ENCODE measurements at regions not wholly inside any gene's neighbourhood (a gene's known extent, or its start where the extent isn't known, plus 50 kb on each side); places are given as distances from the start of the nearest gene placed in this dataset.

DNA sequence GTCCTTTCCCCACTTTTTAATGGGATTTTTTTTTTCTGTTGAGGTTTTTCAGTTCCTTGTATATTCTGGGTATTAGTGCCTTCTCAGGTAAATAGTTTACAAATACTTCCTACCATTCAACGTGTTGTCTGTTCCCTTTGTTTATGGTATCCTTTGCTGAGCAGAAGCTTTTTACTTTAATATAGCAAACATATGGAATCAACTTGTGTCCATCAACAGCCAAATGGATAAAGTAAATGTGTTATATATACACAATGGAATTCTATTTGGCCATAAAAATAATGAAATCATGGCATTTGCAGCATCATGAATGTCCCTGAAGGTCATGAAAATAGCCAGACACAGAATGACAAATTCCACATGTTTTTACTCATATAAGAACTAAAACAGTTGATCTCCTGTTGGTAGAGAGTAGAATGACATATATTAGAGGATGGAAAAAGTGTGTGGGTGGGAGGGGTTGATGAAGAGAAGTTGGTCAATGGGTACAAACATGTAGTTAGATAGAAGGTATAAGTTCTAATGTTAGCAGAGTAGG, 500.8 kb downstream of the SLITRK6 start:
- no peak for DNase-seq (ENCODE audit: low read depth in 2 of 2)

DNA sequence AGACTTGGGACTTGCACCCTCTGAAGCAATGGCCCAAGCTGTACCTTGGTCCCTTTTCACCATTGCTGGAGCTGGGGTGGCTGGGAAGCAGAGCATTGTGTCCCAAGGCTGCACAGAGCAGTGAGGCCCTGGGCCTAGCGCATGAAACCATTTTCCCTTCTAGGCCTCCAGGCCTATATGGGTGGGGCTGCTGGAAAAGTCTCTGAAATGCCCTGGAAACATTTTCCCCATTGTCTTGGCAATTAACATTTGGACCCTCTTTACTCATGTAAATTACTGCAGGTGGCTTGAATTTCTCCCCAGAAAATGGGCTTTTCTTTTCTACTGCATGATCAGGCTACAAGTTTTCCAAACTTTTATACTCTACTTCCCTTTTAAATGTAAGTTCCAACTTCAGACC, 510.5 kb downstream of the SLITRK6 start:
- no peak for DNase-seq (ENCODE audit: low read depth in 2 of 2)

DNA sequence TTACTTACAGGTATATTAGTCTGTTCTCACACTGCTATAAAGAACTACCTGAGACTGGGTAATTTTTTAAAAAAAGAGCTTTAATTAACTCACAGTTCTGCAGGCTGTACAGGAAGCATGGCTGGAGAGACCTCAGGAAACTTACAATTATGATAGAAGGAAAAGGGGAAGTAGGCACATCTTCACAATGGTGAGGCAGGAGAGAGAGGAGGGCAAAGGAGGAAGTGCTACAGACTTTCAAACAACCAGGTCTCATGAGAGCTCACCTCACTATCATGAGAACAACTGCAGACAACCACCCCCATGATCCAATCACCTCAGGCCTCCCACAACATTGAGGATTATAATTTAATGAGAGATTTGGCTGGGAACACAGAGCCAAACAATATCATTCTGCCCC, 511.7 kb downstream of the SLITRK6 start:
- no peak for DNase-seq (ENCODE audit: low read depth in 2 of 2)

DNA sequence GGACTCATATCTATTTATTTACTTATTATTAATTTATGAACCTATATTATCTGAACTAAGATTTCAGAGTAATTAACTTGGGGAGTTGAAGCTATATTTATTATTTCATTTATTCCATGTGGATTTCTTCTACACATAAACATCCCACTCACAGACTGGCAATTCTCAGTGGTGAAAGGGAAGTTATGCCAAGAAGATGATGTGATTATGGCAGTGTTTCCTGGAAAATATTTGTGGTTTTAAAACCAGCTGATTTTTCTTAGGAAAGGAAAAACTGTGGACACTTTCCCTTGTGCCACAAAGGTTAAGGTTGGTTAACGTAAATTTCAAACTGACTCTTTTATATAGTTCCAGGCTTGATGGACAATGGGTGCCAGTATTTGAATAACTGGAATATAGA, 513.1 kb downstream of the SLITRK6 start:
- DNase-seq (ENCODE audit: low read depth in 2 of 2) = no peak

DNA sequence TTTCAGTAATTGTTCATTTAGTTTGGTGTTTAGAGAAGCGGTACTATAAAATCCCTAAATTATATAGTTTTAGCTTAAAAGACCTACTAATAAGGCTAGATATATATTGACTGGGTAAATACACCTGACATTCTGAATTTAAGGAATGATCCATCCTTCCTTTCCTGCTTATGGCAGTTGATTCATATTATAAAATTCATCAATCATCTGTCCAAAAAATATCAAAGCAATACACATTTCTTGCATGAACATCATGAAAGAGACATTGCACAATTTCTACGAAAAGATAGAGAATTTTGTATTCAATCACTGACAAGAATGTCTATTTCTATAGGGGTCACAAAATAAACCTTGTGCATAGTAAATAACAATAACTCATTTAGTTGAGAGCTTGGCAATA, 514.9 kb downstream of the SLITRK6 start:
- DNase-seq (ENCODE audit: low read depth in 2 of 2) = no peak

DNA sequence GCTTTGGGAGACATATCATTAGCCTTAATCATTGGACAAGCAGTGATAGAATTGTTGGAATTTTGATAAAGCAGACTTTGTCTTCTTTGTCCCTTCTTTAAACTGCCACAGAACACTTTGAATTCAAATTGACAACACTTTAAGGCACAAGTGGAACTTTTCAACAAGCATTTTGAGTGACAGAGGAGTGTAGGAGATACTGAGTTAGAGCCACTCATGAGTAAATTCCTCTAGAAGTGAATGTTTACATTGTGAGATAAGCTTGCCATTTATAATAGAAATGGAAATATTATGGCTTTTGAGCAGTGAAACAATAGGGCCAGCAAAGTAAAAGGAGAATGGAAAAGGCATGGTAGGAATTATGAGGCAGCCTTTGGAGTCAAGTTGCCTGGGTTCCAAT, 515.8 kb downstream of the SLITRK6 start:
- no peak for DNase-seq (ENCODE audit: low read depth in 2 of 2)

DNA sequence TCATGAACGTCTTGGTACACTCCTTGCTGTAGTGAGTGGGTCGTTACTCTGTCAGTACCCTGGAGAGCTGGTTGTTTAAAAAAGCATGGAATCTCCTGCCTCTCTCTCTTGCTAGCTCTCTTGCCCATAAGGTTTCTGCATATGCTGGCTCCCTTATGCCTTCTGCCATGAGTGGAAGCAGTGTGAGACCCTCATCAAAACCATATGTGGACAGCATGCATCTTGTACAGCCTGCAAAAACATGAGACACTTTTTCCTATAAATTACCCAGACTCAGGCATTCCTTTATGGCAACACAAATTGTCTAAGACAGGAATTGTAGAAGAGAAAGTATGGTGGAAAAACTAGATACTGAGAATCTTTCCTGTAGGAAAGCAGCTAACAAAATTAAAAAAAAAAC, 516.3 kb downstream of the SLITRK6 start:
- DNase-seq (ENCODE audit: low read depth in 2 of 2) = no peak

DNA sequence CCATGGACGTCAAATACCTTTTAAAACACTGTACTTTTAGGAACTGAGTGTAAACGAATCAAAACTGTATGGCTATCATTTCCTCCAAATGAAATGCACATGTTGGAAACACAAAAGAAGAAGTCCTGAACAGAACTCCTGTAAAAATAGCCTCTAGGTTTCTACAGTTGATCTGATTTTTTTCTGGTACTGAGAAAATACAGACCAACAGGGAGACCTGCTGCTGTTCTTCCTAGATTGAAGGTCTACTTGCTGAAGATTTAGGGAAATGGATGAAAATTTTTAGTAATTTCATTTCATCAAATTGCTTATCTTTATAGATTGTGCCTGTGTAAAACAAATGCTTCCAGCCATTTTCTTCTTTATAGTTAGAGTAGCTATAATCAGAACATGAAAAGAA, 520.4 kb downstream of the SLITRK6 start:
- no peak for DNase-seq (ENCODE audit: low read depth in 2 of 2)

DNA sequence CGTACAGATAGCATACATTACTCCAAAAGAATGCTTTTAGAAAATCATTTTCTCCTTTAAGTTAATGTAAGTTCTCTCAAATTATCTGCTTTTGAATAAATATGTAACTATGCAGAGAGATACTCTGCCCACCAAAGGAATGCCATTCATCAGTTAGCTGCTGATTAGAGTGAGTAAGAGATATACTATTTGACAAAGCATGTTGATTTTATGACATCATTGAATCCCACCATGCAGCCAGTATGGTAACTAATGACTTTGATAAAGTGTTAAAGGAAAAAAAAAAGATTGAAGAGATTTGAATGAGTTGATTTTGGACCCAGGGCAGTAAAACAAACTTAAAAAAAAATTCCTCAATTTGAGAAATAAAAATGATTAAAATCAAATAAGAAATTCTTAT, 521.5 kb downstream of the SLITRK6 start:
- DNase-seq (ENCODE audit: low read depth in 2 of 2) = no peak

DNA sequence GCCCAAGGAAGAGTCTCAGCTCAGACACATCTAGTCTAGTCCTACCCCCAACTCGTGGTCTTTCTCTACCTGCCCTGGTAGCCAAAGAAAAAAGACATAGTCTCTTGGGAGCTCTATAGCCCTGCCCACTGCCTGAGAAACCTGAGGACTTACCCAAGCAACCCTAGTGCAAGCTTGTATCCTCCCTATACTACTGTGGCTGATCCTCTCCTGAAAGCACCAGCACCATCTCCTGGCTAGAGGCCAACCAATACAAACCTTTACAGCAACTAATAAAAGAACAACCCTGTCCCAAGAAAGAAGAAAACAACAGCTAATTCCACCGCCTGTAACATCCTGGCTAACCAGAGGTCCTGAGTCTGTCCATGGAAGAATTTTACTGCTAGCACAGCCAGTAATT, 532.4 kb downstream of the SLITRK6 start:
- no peak for DNase-seq (ENCODE audit: low read depth in 2 of 2)

DNA sequence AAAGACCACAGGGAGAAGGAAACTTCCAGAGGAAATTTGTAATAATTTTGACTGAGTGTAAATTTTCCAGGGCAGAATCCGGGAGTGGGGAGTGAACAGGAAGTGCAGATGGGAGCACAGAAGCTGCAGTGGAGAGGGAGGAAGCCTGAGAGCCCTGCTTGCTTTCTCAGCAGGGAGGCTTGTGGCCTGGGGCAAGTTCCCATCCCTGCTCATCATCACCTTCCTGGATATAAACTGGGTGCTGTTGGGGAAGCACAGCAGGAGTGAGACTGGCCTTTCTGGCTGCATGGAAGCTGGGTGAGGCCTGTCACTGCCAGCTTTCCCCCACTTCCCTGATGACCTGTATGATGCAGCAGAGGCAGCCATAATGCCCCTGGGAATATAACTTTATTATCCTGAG, 532.9 kb downstream of the SLITRK6 start:
- no peak for DNase-seq (ENCODE audit: low read depth in 2 of 2)

DNA sequence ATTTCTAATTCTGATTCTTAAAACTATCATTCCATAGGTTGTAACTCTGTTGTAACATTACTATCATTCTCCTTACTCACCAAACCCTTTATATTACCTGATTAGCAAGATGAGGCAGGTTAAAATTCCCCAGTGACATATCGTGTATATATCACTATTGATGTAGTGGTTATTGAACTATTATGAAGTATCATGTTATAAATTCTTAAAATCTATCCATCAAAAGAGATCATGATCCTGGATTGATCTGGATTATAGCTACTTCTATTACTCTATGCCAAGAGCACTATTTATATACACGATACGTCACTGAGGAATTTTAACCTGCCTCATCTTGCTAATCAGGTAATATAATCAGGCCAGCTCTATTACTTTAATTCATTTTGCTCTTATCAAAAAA, 533.9 kb downstream of the SLITRK6 start:
- DNase-seq (ENCODE audit: low read depth in 2 of 2) = no peak

DNA sequence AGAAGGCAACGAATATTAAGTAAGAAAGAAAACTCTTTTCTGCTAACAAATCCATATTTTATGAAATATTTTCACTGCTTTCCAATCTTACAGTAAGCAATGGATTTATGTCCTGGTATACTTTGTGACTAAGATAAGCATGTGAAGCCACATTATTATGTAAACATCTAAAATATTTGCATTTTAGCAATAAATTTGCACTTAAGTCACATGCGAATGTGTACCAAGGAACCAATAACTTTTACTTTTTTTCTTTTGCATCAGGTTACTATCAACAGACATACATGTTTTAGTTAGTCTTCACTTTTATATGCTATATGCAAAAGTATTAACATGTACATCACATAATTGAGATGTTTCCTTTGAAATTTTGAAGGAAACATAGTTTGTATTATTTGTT, 536.7 kb downstream of the SLITRK6 start:
- DNase-seq (ENCODE audit: low read depth in 2 of 2) = no peak

DNA sequence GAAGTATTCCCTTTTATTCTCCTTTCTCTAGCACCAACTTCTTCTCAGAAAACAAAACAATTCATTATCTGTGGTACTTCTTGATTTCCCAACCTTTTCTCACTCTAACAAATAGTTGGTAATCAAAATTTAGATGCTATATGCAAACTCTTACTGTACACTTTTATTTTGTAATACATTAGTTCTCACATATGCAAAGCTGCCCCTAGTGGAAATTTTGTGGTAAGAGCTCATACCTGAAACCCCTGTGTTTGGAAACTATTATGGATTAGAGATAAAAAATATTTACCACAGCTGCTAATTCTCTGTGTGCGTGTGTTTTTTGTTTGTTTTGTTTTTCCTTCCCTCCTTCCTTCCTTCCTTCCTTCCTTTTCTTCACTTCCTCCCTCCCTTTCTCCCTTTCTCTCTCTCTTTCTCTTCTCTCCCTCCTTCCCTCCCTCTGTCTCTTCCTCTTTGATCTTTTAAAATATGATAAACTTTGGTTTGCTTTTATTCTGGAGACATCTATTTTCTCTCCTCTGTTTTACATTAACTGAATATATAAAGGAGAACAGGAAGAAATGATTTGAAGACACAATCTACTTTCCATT, 537.4 kb downstream of the SLITRK6 start:
- no peak for DNase-seq (ENCODE audit: low read depth in 2 of 2)

DNA sequence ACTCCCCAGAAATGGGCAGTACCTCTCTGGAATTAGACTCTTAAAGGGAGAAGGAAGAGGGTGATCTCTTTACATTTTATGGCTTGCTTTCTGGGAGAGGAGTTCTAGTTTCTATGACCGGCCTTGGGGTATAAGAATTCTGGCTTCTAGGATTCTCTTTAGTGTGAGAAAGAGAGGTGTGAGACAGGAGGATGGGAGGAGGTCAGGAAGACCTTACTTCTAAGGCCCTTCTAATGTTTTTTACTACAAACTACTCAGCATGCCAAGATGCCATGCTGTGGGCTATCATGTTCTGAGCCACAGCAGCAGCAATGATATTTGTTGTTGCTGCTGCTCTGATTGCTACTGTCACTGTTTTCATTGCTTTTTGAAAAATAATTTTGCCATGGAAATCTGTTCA, 538.3 kb downstream of the SLITRK6 start:
- DNase-seq (ENCODE audit: low read depth in 2 of 2) = no peak

DNA sequence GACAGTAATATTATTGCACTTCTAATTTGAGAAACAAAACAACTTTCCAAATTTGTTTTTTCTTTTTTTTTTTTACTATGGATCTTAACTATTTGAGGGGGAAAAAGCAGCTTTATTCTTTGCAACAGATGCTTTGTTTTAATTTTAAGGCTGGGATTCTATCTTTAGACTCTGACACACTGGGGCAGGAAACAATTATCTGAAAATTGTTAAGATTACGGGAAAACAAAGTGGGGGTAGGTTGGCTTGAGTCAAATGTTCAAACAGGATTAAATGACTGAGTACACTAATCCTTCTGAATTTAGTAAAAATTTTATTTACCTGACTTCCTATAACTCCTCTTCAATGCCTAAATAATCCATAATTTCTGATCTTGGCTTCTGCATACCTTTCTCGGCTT, 543.2 kb downstream of the SLITRK6 start:
- no peak for DNase-seq (ENCODE audit: low read depth in 2 of 2)

DNA sequence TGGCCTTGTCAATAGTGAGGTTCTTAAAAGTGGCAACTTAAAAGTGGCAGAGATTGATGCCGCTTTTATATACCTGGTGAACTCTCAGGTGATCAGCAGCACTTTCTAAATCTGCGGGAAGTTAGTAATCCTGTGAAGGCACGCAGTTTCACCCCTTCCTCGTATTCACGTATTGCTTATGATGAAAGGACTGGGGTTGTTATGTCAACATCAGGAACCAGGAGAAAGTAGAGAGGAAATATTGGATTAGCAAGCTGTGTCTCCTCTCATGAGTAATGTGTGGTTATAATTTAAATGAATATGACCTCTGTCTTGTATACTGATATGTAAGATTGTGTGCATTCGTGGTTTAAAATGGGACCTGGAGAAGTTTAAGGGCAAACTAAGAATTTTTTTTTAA, 544.6 kb downstream of the SLITRK6 start:
- no peak for DNase-seq (ENCODE audit: low read depth in 2 of 2)

DNA sequence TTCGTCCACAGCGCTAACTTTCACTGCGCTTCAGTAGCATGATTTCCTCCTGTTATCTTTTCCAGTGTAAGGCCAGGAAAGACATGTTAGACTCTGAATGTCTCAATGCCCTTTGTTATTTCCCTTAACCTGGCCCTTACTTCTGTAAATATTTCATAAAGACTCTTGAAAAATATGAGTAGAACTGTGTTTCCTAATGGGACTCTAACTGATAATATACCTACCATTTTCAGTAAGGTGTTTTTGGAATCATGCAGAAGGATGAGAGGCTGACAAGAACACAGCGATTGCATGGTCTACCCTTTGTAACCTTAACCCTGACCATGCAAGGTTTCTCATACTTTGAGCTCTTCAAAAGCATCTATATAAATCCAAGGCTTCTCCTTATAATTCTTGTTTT, 550.1 kb downstream of the SLITRK6 start:
- DNase-seq (ENCODE audit: low read depth in 2 of 2) = no peak

DNA sequence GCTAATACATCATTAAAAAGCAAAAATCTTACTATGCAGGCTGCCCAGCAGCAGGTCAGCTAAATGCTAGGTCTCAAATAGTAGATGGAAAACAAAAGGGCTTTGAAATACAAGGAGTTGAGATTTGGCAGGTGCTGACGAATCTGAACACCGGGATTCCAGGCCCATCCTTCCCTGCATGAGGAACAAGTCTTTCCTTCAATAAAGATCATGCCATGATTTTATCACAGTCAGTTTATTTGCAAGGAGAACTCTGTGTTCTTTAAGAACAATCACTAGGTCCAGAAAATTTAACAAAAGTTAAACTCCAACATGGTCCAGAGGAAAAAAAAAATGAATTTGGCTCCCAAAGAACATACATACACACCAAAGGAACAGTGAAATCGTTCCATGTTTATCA, 551.4 kb downstream of the SLITRK6 start:
- DNase-seq (ENCODE audit: low read depth in 2 of 2) = no peak

DNA sequence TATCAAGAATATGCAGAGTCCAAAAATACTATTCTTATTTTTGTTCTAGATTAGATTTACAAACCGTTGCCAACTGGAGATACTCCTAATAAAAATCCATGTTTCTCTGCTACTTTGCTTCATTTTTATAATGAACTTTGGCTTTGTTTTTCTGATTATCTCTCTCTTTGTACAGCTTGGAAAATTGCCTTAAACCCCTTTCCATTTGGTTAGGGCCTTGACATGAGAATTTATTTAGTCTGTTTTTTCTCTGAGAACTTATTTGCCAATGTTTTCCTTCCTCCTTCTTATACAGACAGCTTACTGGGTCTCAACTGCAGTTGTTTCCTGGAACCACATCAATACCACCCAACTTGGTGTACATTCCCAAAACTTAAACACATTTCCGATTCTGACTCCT, 555.4 kb downstream of the SLITRK6 start:
- DNase-seq (ENCODE audit: low read depth in 2 of 2) = no peak

DNA sequence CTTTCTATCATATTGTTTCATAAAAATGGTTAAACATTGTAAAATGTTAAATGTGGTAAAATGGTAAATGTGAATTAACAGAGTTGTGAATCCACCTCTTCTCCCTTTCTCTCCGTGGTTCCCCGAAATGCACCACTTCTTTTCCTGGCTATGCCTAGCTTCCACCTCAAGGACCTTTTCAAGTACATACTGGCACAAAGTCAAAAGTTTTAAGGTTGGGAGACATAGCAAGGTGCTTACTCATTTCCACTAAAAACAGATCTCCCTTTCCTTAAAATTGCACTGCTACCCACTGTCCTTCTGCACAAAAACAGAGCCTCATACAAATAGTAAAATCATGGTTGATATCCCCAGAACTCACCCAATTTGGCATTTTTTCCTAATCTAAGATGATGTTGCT, 558.2 kb downstream of the SLITRK6 start:
- DNase-seq (ENCODE audit: low read depth in 2 of 2) = no peak

DNA sequence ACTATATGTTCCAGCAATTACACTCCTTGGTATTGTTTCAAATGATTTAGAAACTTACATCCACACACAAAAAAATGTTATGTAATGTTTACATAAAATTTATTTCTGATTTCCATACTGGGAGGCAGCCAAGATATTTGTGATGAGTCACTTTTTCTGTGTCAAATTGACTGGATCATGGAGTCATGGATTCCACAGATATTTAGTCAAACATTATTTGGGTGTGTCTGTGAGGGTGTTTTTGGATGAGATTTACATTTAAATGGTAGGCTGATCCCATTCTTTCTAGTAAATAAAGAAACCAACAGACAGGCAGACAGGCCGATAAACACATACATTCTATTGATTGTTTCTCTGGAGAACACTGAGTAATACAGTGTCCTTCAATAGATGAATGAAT, 562.8 kb downstream of the SLITRK6 start:
- no peak for DNase-seq (ENCODE audit: low read depth in 2 of 2)

DNA sequence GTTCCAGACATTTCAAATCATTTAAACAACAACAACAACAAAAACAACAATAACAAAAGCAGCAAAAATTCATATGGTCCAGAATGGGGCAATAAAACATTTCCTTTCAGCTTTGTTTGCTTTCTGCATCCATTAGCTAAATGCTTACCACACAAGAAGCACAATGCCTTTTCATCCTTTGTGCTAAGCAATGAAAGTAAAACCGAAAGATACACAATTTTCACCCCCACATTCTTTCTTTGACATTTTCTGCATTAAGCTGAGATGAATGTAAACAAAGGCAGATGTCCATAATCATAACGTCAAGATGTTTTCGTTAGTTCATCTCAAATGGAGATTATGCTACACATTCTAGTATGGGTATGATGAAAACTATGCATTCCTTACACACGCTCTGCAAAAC, 568.5 kb downstream of the SLITRK6 start:
- no peak for DNase-seq (ENCODE audit: low read depth in 2 of 2)

DNA sequence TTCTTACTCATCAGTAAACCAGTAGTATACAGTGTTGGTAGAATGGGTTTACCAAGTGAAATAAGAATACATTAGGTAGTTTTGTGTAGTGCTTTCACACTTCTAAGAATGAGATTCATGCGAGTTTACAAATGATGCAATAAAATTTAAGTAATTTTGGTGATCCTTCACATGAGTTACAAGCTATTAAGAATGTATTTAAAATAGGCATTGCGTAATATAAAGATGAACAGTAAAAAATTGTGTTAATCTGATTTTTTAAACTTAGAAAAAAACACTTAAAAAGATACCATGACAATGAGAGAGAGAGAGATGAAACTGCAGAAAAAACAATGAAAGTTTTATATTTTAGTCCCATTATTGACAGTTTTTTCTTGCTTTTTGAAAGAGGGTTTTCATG, 570.5 kb downstream of the SLITRK6 start:
- DNase-seq (ENCODE audit: low read depth in 2 of 2) = no peak

All from stimulated activated CD4-positive, alpha-beta T cell treated with anti-CD3 and anti-CD28 coated beads, Interleukin-15, amount 100 ng/mL, for 48 hours (primary cell).